H1 (cell line): ENCODE measurements at regions not wholly inside any gene's neighbourhood (a gene's known extent, or its start where the extent isn't known, plus 50 kb on each side); places are given as distances from the start of the nearest gene placed in this dataset.

Experiments used
- CHD7 ChIP-seq: fragments of 300-600 bp; sonication (generic); IDR thresholded peaks from 2 replicates; pipeline ENCODE4 v1.7.1; 2012; ENCODE audit warnings: low read length, moderate library complexity, mild to moderate bottlenecking, inconsistent platforms; ENCODE audit not compliant: insufficient replicate concordance

DNA sequence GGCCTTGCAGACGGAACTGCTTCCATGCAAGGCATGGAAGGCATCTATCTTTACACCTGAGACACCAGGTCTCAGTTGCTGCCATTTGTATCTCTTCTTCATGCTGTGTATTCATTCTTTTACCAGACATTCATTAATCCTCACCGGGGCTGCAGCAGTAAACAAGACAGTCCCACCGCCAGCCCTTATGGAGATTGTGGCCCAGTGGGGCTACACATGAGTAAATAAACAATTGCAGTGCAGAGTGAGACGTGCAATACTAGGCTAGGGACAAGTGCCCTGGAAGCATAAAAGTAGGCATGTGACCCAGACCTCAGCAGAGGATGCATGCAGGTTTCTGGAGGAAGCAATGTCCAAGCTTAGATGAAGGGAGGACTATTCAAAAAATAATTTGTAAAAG lies 497.6 kb upstream of the KLHL29 start (continued):
- no peak for TF ChIP-seq CHD7
